Fibroblast of lung (primary cell): ENCODE measurements at regions not wholly inside any gene's neighbourhood (a gene's known extent, or its start where the extent isn't known, plus 50 kb on each side); places are given as distances from the start of the nearest gene placed in this dataset.

Experiments
- DNase-seq, 2 donors: peaks; one replicate each; pipeline versions ENCODE4 v3.0.0 to v3.0.0-alpha.2; 2010; ENCODE audit warnings: low read depth in 2 of 2
- H2AFZ ChIP-seq: 2 replicates; pipeline ENCODE4 v1.5.1; 2012; ENCODE audit warnings: low read length, control low read depth, inconsistent platforms
- H3K27ac ChIP-seq: 2 replicates; pipeline ENCODE4 v1.5.1; 2011; ENCODE audit warnings: low read length, control low read depth; ENCODE audit not compliant: insufficient read depth
- H3K27me3 ChIP-seq: 2 replicates; pipeline ENCODE4 v1.5.1; 2011; ENCODE audit warnings: mild to moderate bottlenecking, low read length; ENCODE audit not compliant: control insufficient read depth, insufficient read depth
- H3K36me3 ChIP-seq: 2 replicates; pipeline ENCODE4 v1.5.1; 2011; ENCODE audit warnings: low read length; ENCODE audit not compliant: control insufficient read depth, insufficient read depth
- H3K4me1 ChIP-seq: 2 replicates; pipeline ENCODE4 v1.5.1; 2011; ENCODE audit warnings: low read length; ENCODE audit not compliant: control insufficient read depth, insufficient read depth; ENCODE audit errors: extremely low read depth
- H3K4me2 ChIP-seq: 2 replicates; pipeline ENCODE4 v1.5.1; 2011; ENCODE audit warnings: low read length, control low read depth; ENCODE audit not compliant: insufficient read depth; ENCODE audit errors: extremely low read depth
- H3K4me3 ChIP-seq, 4 experiments: fragments of 200-600 bp in 1 of 4; sonication (generic) in 1 of 4; replicated peaks in 1 of 4; 2 replicates each; pipeline ENCODE4 v1.5.1; 2011 to 2016; ENCODE audit warnings: low read length in 4 of 4, low read depth in 3 of 4, mild to moderate bottlenecking in 3 of 4, control low read depth in 2 of 4, inconsistent platforms in 1 of 4, mixed read lengths in 1 of 4; ENCODE audit not compliant: insufficient read depth in 1 of 4; ENCODE audit errors: control extremely low read depth in 1 of 4
- H3K79me2 ChIP-seq: 2 replicates; pipeline ENCODE4 v1.5.1; 2012; ENCODE audit warnings: mild to moderate bottlenecking, low read length, inconsistent platforms; ENCODE audit not compliant: control insufficient read depth, insufficient read depth
- H3K9ac ChIP-seq: 2 replicates; pipeline ENCODE4 v1.5.1; 2011; ENCODE audit warnings: mild to moderate bottlenecking, low read length, control low read depth; ENCODE audit not compliant: insufficient read depth
- H3K9me3 ChIP-seq: 2 replicates; pipeline ENCODE4 v1.5.1; 2012; ENCODE audit warnings: low read depth, low read length; ENCODE audit not compliant: control insufficient read depth, insufficient read depth
- H4K20me1 ChIP-seq: 2 replicates; pipeline ENCODE4 v1.5.1; 2011; ENCODE audit warnings: low read length; ENCODE audit not compliant: control insufficient read depth, insufficient read depth; ENCODE audit errors: extremely low read depth
- CTCF ChIP-seq, 2 donors: IDR thresholded peaks in 1 of 2; conservative IDR thresholded peaks in 1 of 2; 1 replicate in 1 of 2; 2 replicates in 1 of 2; pipeline ENCODE4 v1.5.1; 2011 to 2012; ENCODE audit warnings: low read length in 2 of 2, control low read depth in 1 of 2, inconsistent platforms in 1 of 2, low read depth in 1 of 2, mild to moderate bottlenecking in 1 of 2
- EZH2 ChIP-seq: IDR thresholded peaks from 2 replicates; pipeline ENCODE4 v1.5.1; 2012; ENCODE audit warnings: low read length, control low read depth, mild to moderate bottlenecking; ENCODE audit errors: missing control alignments

DNA sequence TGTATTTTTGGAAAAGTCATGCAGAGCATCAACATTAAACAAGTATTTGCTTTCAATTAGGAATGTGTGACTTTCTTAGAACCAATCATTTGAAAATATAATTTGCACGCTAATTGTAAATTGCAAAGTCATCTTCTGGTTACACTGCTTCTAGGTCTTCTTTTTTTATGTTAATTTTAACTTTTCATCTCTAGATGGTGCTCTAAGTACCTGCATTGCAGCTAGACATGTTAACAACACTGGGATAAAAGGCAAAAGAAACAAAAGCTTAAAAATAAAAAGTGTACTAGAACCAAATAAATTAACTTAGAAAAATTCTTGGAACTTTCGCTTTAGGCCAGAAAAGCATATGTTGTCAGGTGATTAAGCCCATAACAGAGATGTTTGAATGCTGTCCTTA is 2758.2 kb downstream of the PCDH9 start:
- DNase-seq = peak; percentile 51 to 76
- Histone ChIP-seq H3K36me3 (no peaks in the 10 kb centered on the region), H3K4me1 (no peaks in the 10 kb centered on the region), H3K4me3 (no peak overlapping the region), H3K4me2 (no peak overlapping the region), H2AFZ (no peak overlapping the region), H3K79me2 (no peaks in the 10 kb centered on the region), H4K20me1 (no peaks in the 10 kb centered on the region), H3K27me3 (no peaks in the 10 kb centered on the region), H3K9me3 (no peaks in the 10 kb centered on the region), H3K9ac (no peak overlapping the region), H3K27ac (no peak overlapping the region)
- TF ChIP-seq EZH2 (no peak), CTCF (conservative IDR thresholded peaks at IDR 0.05 in 1 of 2, IDR thresholded peaks at IDR 0.05 in 1 of 2; ENCODE audit: low read depth in 1 of 2, low read length in 2 of 2) (peak in 1 of 2 donors; percentile 49)

GRCh38 chr13:64470751-64471150 is 2759.4 kb downstream of the PCDH9 start:
- no peak overlapping the region for H3K4me2 ChIP-seq
- H3K4me3 ChIP-seq = no peak overlapping the region
- H3K4me1 ChIP-seq = no peaks in the 10 kb centered on the region
- TF ChIP-seq CTCF (conservative IDR thresholded peaks at IDR 0.05 in 1 of 2, IDR thresholded peaks at IDR 0.05 in 1 of 2; ENCODE audit: low read depth in 1 of 2, low read length in 2 of 2) (no peak), EZH2 (no peak)
- H3K9me3 ChIP-seq = no peaks in the 10 kb centered on the region
- H4K20me1 ChIP-seq = no peaks in the 10 kb centered on the region
- H3K79me2 ChIP-seq = no peaks in the 10 kb centered on the region
- no peak overlapping the region for H3K27ac ChIP-seq
- H3K36me3 ChIP-seq = no peaks in the 10 kb centered on the region
- H3K27me3 ChIP-seq = no peaks in the 10 kb centered on the region
- no peak overlapping the region for H3K9ac ChIP-seq
- no peak overlapping the region for H2AFZ ChIP-seq
- no peak for DNase-seq

- no peak overlapping the region for H2AFZ ChIP-seq
- H3K9ac ChIP-seq = no peak overlapping the region
- no peaks in the 10 kb centered on the region for H4K20me1 ChIP-seq
These were observed 2770.4 kb downstream of the PCDH9 start for GRCh38 chr13:64459778-64460177.

More at GRCh38 chr13:64459778-64460177, 2770.4 kb downstream of the PCDH9 start:
- H3K79me2 ChIP-seq = no peaks in the 10 kb centered on the region
- no peaks in the 10 kb centered on the region for H3K27me3 ChIP-seq
- no peak overlapping the region for H3K4me3 ChIP-seq
- TF ChIP-seq EZH2 = no peak
- no peaks in the 10 kb centered on the region for H3K36me3 ChIP-seq
- DNase-seq = no peak
- H3K27ac ChIP-seq = no peak overlapping the region
- no peaks in the 10 kb centered on the region for H3K9me3 ChIP-seq
- H3K4me2 ChIP-seq = no peak overlapping the region
- no peaks in the 10 kb centered on the region for H3K4me1 ChIP-seq
